IMR-90 (cell line): ENCODE measurements at regions not wholly inside any gene's neighbourhood (a gene's known extent, or its start where the extent isn't known, plus 50 kb on each side); places are given as distances from the start of the nearest gene placed in this dataset.

Experiments used
- ATAC-seq: fragments of 200-7000 bp; cut with Tn5 transposase; 2 replicates; pipeline ENCODE4 v1.9.1; 2020; ENCODE audit warnings: low read depth, mild to moderate bottlenecking, moderate library complexity
- BruUV-seq: library from RNA; stranded (reverse); fragments of 400-500 nt; replicated peaks from 2 replicates; lab custom pipeline; 2021; lab: Mats Ljungman, UMichigan
- CTCF ChIA-PET: fragments of 300-600 bp; formaldehyde crosslinking; extraction: SDS; loops from one replicate; lab custom pipeline; 2021; ENCODE audit warnings: antibody characterized with exemption; lab: Yijun Ruan, JAX
- POLR2A ChIA-PET: fragments of 300-600 bp; sonication (Branson Sonifier 250); formaldehyde crosslinking; loops from one replicate; lab custom pipeline; 2022; ENCODE audit warnings: antibody characterized with exemption; ENCODE audit not compliant: unreplicated experiment; lab: Charles Lee
- DNase-seq: peaks from one replicate; pipeline ENCODE4 v3.0.0; 2013
- H2AFZ ChIP-seq: replicated peaks from 2 replicates; pipeline ENCODE3; 2013; ENCODE audit warnings: low read length, mild to moderate bottlenecking; ENCODE audit not compliant: poor library complexity
- H2AK5ac ChIP-seq: 2 replicates; pipeline ENCODE4 v1.6.1; 2013; ENCODE audit warnings: low read depth, low read length, inconsistent platforms
- H2AK9ac ChIP-seq: replicated peaks from 2 replicates; pipeline ENCODE3; 2013; ENCODE audit warnings: mild to moderate bottlenecking, low read depth, low read length, moderate library complexity; ENCODE audit not compliant: poor library complexity
- H2BK120ac ChIP-seq: 2 replicates; pipeline ENCODE4 v1.6.1; 2013; ENCODE audit warnings: low read depth, low read length, inconsistent platforms
- H2BK15ac ChIP-seq: 3 replicates; pipeline ENCODE4 v1.6.1; 2013; ENCODE audit warnings: low read depth, low read length, inconsistent platforms
- H2BK20ac ChIP-seq: 2 replicates; pipeline ENCODE4 v1.6.1; 2013; ENCODE audit warnings: low read depth, mild to moderate bottlenecking, inconsistent platforms, low read length, moderate library complexity
- H2BK5ac ChIP-seq: 2 replicates; pipeline ENCODE4 v1.6.1; 2013; ENCODE audit warnings: mild to moderate bottlenecking, low read depth, low read length, inconsistent platforms; ENCODE audit not compliant: poor library complexity, severe bottlenecking
- H3K14ac ChIP-seq: replicated peaks from 2 replicates; pipeline ENCODE4 v1.6.1; 2013; ENCODE audit warnings: low read depth, low read length, inconsistent platforms
- H3K18ac ChIP-seq: 2 replicates; pipeline ENCODE4 v1.6.1; 2013; ENCODE audit warnings: low read depth, low read length, control low read depth
- H3K23ac ChIP-seq: 2 replicates; pipeline ENCODE4 v1.6.1; 2013; ENCODE audit warnings: low read depth, low read length, inconsistent platforms
- H3K27ac ChIP-seq: 2 replicates; pipeline ENCODE4 v1.5.1; 2013; ENCODE audit warnings: mild to moderate bottlenecking, control low read depth, low read length; ENCODE audit not compliant: insufficient read depth
- H3K27me3 ChIP-seq: 2 replicates; pipeline ENCODE4 v1.6.1; 2013; ENCODE audit warnings: low read length; ENCODE audit not compliant: control insufficient read depth, insufficient read depth
- H3K36me3 ChIP-seq: 2 replicates; pipeline ENCODE4 v1.6.1; 2013; ENCODE audit warnings: low read length, mixed read lengths; ENCODE audit not compliant: control insufficient read depth, insufficient read depth
- H3K4ac ChIP-seq: 2 replicates; pipeline ENCODE4 v1.6.1; 2013; ENCODE audit warnings: low read depth, low read length, inconsistent platforms
- H3K4me1 ChIP-seq: 2 replicates; pipeline ENCODE4 v1.6.1; 2013; ENCODE audit warnings: low read length, mixed read lengths; ENCODE audit not compliant: control insufficient read depth, insufficient read depth
- H3K4me2 ChIP-seq: 2 replicates; pipeline ENCODE4 v1.6.1; 2013; ENCODE audit warnings: low read depth, mild to moderate bottlenecking, control low read depth, low read length, moderate library complexity
- H3K4me3 ChIP-seq: 2 replicates; pipeline ENCODE4 v1.5.1; 2013; ENCODE audit warnings: low read depth, mild to moderate bottlenecking, control low read depth, low read length, moderate library complexity; ENCODE audit not compliant: insufficient read depth
- H3K56ac ChIP-seq: 2 replicates; pipeline ENCODE4 v1.6.1; 2013; ENCODE audit warnings: low read length, inconsistent platforms; ENCODE audit not compliant: insufficient read depth; ENCODE audit errors: extremely low read depth
- H3K79me1 ChIP-seq, 2 experiments: 2 replicates each; pipeline ENCODE4 v1.6.1; 2013; ENCODE audit warnings: low read length in 2 of 2, inconsistent platforms in 1 of 2, low read depth in 1 of 2
- H3K9ac ChIP-seq: 2 replicates; pipeline ENCODE4 v1.6.1; 2013; ENCODE audit warnings: low read depth, low read length, control low read depth
- H3K9me1 ChIP-seq: 2 replicates; pipeline ENCODE4 v1.6.1; 2013; ENCODE audit warnings: low read length, inconsistent platforms; ENCODE audit not compliant: insufficient read depth
- H3K9me3 ChIP-seq: 2 replicates; pipeline ENCODE4 v1.6.1; 2013; ENCODE audit warnings: low read length; ENCODE audit not compliant: control insufficient read depth, insufficient read depth
- H4K20me1 ChIP-seq: 2 replicates; pipeline ENCODE4 v1.6.1; 2013; ENCODE audit warnings: low read length, inconsistent platforms; ENCODE audit not compliant: insufficient read depth
- H4K5ac ChIP-seq: 2 replicates; pipeline ENCODE4 v1.6.1; 2013; ENCODE audit warnings: mild to moderate bottlenecking, low read depth, low read length, control low read depth
- H4K8ac ChIP-seq, 2 experiments: 2 replicates each; pipeline ENCODE4 v1.6.1; 2013; ENCODE audit warnings: low read depth in 2 of 2, low read length in 2 of 2, control low read depth in 1 of 2, inconsistent platforms in 1 of 2
- H4K91ac ChIP-seq: 2 replicates; pipeline ENCODE4 v1.6.1; 2013; ENCODE audit warnings: low read depth, low read length, inconsistent platforms; ENCODE audit not compliant: insufficient read depth
- BHLHE40 ChIP-seq: fragments of 150-350 bp; IDR thresholded peaks from 2 replicates; pipeline ENCODE4 v1.6.1; 2016; ENCODE audit warnings: mild to moderate bottlenecking, low read depth, low read length
- CTCF ChIP-seq: conservative IDR thresholded peaks from 2 replicates; pipeline ENCODE4 v1.5.1; 2012; ENCODE audit warnings: mild to moderate bottlenecking, low read depth, low read length, improper control_type of control experiment
- MAZ ChIP-seq: IDR thresholded peaks from 2 replicates; pipeline ENCODE4 v1.6.1; 2012; ENCODE audit warnings: low read depth, mild to moderate bottlenecking, low read length, improper control_type of control experiment, moderate library complexity, borderline replicate concordance
- NFE2L2 ChIP-seq: fragments of 150-350 bp; IDR thresholded peaks from 2 replicates; pipeline ENCODE4 v1.6.1; 2016; ENCODE audit warnings: low read depth, mild to moderate bottlenecking, low read length
- RAD21 ChIP-seq: IDR thresholded peaks from 2 replicates; pipeline ENCODE4 v1.6.1; 2012; ENCODE audit warnings: low read length, improper control_type of control experiment
- RFX5 ChIP-seq: IDR thresholded peaks from 2 replicates; pipeline ENCODE4 v1.8.0; 2012; ENCODE audit warnings: low read depth, mild to moderate bottlenecking, low read length, moderate library complexity
- WGBS, 2 experiments: methylation state at CpG; one replicate each; pipeline versions ENCODE4 v1.1.5 to v1.1.7; 2013; ENCODE audit warnings: missing lambda C conversion rate in 2 of 2; ENCODE audit not compliant: insufficient read length in 1 of 2; ENCODE audit errors: extremely low coverage in 2 of 2; 5-methylcytosine and 5-hydroxymethylcytosine counted together
- dilution Hi-C: fragments of 300-500 bp; cut with HindIII; formaldehyde crosslinking; loops from one replicate; pipeline ENCODE4 v1.14.3; 2018; ENCODE audit warnings: low sequenced_read_pairs; ENCODE audit not compliant: unreplicated experiment
- in situ Hi-C: fragments of 300-500 bp; cut with MboI; formaldehyde crosslinking; loops from 3 replicates; pipeline ENCODE4 v1.14.3; 2019; ENCODE audit warnings: low sequenced_read_pairs, inconsistent platforms, mixed read lengths
- intact Hi-C: fragments of 100-400 bp; cut with micrococcal nuclease; formaldehyde crosslinking; loops from 2 replicates; pipeline ENCODE4 v1.10.0; 2022
- TF ChIP-seq, protein P1 (sequence below): fragments of 150-350 bp; IDR thresholded peaks from 2 replicates; pipeline ENCODE4 v1.6.1; 2017; ENCODE audit warnings: mild to moderate bottlenecking, antibody characterized with exemption, low read length, low read depth

GRCh38 chr6:56793938-56794337 is 151.2 kb upstream of the DST start:
- Histone ChIP-seq H2AK5ac (no peak overlapping the region), H4K91ac (no peak overlapping the region), H3K56ac (no peak overlapping the region), H2BK20ac (no peak overlapping the region), H2BK15ac (no peak overlapping the region), H3K14ac (no peak overlapping the region), H4K5ac (no peak overlapping the region), H3K9ac (no peak overlapping the region), H3K9me1 (peaks cover 11% of the 10 kb centered on the region; the same call in 1 of the 2 replicates), H3K9me3 (no peaks in the 10 kb centered on the region), H3K79me1 (peaks cover 34 to 83% of the 10 kb centered on the region in 2 experiments), H3K23ac (no peak overlapping the region), H4K20me1 (peaks cover 73% of the 10 kb centered on the region), H2AFZ (no peak overlapping the region), H3K4me2 (no peak overlapping the region), H2AK9ac (no peak overlapping the region), H3K4ac (no peak overlapping the region), H2BK120ac (no peak overlapping the region), H3K27ac (no peak overlapping the region), H2BK5ac (no peak overlapping the region), H3K4me3 (no peak overlapping the region), H3K18ac (no peak overlapping the region), H3K36me3 (no peaks in the 10 kb centered on the region; the same call in 1 of the 2 replicates), H3K27me3 (no peaks in the 10 kb centered on the region), H3K4me1 (peaks cover 13% of the 10 kb centered on the region), H4K8ac (no peak overlapping the region)
- in situ Hi-C loops (no loop called here), dilution Hi-C loops (no loop called here), intact Hi-C loops (no loop called here)
- TF ChIP-seq CTCF = no peak
- no peak for TF ChIP-seq MAZ
- no peak for TF ChIP-seq BHLHE40
- TF ChIP-seq RFX5 = no peak
- TF ChIP-seq NFE2L2 = no peak
- TF ChIP-seq RAD21 = no peak
- TF ChIP-seq, protein P1, sequence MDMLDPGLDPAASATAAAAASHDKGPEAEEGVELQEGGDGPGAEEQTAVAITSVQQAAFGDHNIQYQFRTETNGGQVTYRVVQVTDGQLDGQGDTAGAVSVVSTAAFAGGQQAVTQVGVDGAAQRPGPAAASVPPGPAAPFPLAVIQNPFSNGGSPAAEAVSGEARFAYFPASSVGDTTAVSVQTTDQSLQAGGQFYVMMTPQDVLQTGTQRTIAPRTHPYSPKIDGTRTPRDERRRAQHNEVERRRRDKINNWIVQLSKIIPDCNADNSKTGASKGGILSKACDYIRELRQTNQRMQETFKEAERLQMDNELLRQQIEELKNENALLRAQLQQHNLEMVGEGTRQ = no peak
- BruUV-seq = no TSS peak
- ChIA-PET CTCF (no interaction called here), POLR2A (no interaction called here)
- no peak for ATAC-seq
- no peak for DNase-seq
- no CpG with 5 or more reads among the region's 2 CpGs for WGBS, 2 experiments
